B cell (primary cell): ENCODE measurements at regions not wholly inside any gene's neighbourhood (a gene's known extent, or its start where the extent isn't known, plus 50 kb on each side); places are given as distances from the start of the nearest gene placed in this dataset.

ENCODE experiments used
- EZH2 ChIP-seq: IDR thresholded peaks from 2 replicates; pipeline ENCODE4 v1.6.1; 2012; ENCODE audit warnings: borderline replicate concordance, low read depth, mild to moderate bottlenecking, moderate library complexity, low read length; ENCODE audit not compliant: insufficient read depth, poor library complexity, severe bottlenecking
- TF ChIP-seq, protein P1 (sequence below): fragments of 200-600 bp; IDR thresholded peaks from one replicate; pipeline ENCODE4 v1.8.0; 2022; ENCODE audit warnings: antibody characterized with exemption, mild to moderate bottlenecking

DNA sequence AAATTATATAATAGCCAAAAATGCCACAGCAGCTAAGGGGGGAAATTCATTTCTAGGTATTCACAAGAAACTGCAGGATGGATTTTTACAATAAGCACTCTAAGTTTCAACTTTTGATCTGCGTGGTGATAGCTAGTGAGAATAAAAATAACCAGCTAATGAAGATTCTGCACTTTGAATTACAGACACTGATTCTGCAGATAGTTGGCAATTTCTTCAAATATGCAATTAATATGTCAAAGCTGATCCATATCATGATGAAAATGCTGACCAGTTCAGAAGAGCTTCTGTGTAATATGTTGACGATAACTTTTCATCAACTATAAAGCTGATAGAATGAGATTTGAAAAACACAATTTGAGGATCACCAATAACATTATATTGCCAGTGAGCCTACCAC lies 1272.9 kb downstream of the EFNB2 start:
- TF ChIP-seq, protein P1, sequence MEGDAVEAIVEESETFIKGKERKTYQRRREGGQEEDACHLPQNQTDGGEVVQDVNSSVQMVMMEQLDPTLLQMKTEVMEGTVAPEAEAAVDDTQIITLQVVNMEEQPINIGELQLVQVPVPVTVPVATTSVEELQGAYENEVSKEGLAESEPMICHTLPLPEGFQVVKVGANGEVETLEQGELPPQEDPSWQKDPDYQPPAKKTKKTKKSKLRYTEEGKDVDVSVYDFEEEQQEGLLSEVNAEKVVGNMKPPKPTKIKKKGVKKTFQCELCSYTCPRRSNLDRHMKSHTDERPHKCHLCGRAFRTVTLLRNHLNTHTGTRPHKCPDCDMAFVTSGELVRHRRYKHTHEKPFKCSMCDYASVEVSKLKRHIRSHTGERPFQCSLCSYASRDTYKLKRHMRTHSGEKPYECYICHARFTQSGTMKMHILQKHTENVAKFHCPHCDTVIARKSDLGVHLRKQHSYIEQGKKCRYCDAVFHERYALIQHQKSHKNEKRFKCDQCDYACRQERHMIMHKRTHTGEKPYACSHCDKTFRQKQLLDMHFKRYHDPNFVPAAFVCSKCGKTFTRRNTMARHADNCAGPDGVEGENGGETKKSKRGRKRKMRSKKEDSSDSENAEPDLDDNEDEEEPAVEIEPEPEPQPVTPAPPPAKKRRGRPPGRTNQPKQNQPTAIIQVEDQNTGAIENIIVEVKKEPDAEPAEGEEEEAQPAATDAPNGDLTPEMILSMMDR, result no peak
- TF ChIP-seq EZH2, result no peak
